HepG2 (cell line): ENCODE measurements at regions not wholly inside any gene's neighbourhood (a gene's known extent, or its start where the extent isn't known, plus 50 kb on each side); places are given as distances from the start of the nearest gene placed in this dataset.

Source experiments
- ATAD3A ChIP-seq: sonication (generic); formaldehyde crosslinking; IDR thresholded peaks from 2 replicates; pipeline ENCODE4 v1.4.0; 2020; ENCODE audit warnings: missing genetic modification reagents
- CBX5 ChIP-seq: sonication (generic); formaldehyde crosslinking; IDR thresholded peaks from 2 replicates; pipeline ENCODE4 v1.4.0; 2020; ENCODE audit warnings: missing genetic modification reagents, borderline replicate concordance
- CC2D1A ChIP-seq: sonication (generic); formaldehyde crosslinking; IDR thresholded peaks from 2 replicates; pipeline ENCODE4 v1.8.1; 2023; ENCODE audit warnings: mild to moderate bottlenecking, missing genetic modification reagents
- EHMT2 ChIP-seq: fragments of 200-600 bp; sonication (generic); IDR thresholded peaks from 2 replicates; pipeline ENCODE4 v1.7.0; 2017; ENCODE audit warnings: antibody characterized with exemption, low read depth, low read length, borderline replicate concordance
- FLYWCH1 ChIP-seq: sonication (generic); formaldehyde crosslinking; IDR thresholded peaks from 2 replicates; pipeline ENCODE4 v1.8.1; 2023; ENCODE audit warnings: mild to moderate bottlenecking, missing genetic modification reagents
- KDM5A ChIP-seq: fragments of 200-600 bp; sonication (generic); IDR thresholded peaks from 2 replicates; pipeline ENCODE4 v1.7.0; 2018; ENCODE audit warnings: antibody characterized with exemption, mild to moderate bottlenecking, low read length, borderline replicate concordance
- MATR3 ChIP-seq: sonication (generic); formaldehyde crosslinking; IDR thresholded peaks from 2 replicates; pipeline ENCODE4 v1.4.0; 2020; ENCODE audit warnings: missing genetic modification reagents
- YY1 ChIP-seq: IDR thresholded peaks from 2 replicates; pipeline ENCODE4 v1.6.1; 2011; ENCODE audit warnings: low read length, low read depth, moderate library complexity, mild to moderate bottlenecking; ENCODE audit not compliant: insufficient read depth, insufficient replicate concordance
- ZBTB1 ChIP-seq: sonication (generic); formaldehyde crosslinking; IDR thresholded peaks from 2 replicates; pipeline ENCODE4 v1.4.0; 2020; ENCODE audit warnings: missing genetic modification reagents, borderline replicate concordance
- ZFP82 ChIP-seq: sonication (generic); formaldehyde crosslinking; IDR thresholded peaks from 2 replicates; pipeline ENCODE4 v1.5.1; 2020; ENCODE audit warnings: mild to moderate bottlenecking, missing genetic modification reagents, borderline replicate concordance
- ZFP91 ChIP-seq: sonication (generic); formaldehyde crosslinking; IDR thresholded peaks from 2 replicates; pipeline ENCODE4 v1.9.0; 2022; ENCODE audit warnings: missing genetic modification reagents, mild to moderate bottlenecking, borderline replicate concordance
- ZFX ChIP-seq: sonication (generic); formaldehyde crosslinking; IDR thresholded peaks from 2 replicates; pipeline ENCODE4 v1.4.0; 2020; ENCODE audit warnings: mild to moderate bottlenecking, low read depth, missing genetic modification reagents, moderate library complexity
- ZNF570 ChIP-seq: sonication (generic); formaldehyde crosslinking; IDR thresholded peaks from 2 replicates; pipeline ENCODE4 v1.4.0; 2020; ENCODE audit warnings: mild to moderate bottlenecking, missing genetic modification reagents, borderline replicate concordance
- ZNF747 ChIP-seq: sonication (generic); formaldehyde crosslinking; IDR thresholded peaks from 2 replicates; pipeline ENCODE4 v1.8.1; 2023; ENCODE audit warnings: missing genetic modification reagents, mild to moderate bottlenecking, borderline replicate concordance
- ZUFSP ChIP-seq: sonication (generic); formaldehyde crosslinking; IDR thresholded peaks from 2 replicates; pipeline ENCODE4 v1.9.0; 2021; ENCODE audit warnings: missing genetic modification reagents, mild to moderate bottlenecking, borderline replicate concordance
- TF ChIP-seq, protein P1 (sequence below): sonication (generic); formaldehyde crosslinking; IDR thresholded peaks from 2 replicates; pipeline ENCODE4 v1.4.0; 2020; ENCODE audit warnings: mild to moderate bottlenecking, missing genetic modification reagents, borderline replicate concordance
- TF ChIP-seq, protein P2 (sequence below): IDR thresholded peaks from 2 replicates; pipeline ENCODE4 v1.6.1; 2016; ENCODE audit warnings: missing genetic modification reagents, missing compliant biosample characterization
- TF ChIP-seq, protein P3 (sequence below): sonication (generic); formaldehyde crosslinking; conservative IDR thresholded peaks from 2 replicates; pipeline ENCODE4 v1.4.0; 2020; ENCODE audit warnings: missing genetic modification reagents
- TF ChIP-seq, protein P4 (sequence below): sonication (generic); formaldehyde crosslinking; IDR thresholded peaks from 2 replicates; pipeline ENCODE4 v1.8.1; 2022; ENCODE audit warnings: low read depth, mild to moderate bottlenecking, missing genetic modification reagents

DNA sequence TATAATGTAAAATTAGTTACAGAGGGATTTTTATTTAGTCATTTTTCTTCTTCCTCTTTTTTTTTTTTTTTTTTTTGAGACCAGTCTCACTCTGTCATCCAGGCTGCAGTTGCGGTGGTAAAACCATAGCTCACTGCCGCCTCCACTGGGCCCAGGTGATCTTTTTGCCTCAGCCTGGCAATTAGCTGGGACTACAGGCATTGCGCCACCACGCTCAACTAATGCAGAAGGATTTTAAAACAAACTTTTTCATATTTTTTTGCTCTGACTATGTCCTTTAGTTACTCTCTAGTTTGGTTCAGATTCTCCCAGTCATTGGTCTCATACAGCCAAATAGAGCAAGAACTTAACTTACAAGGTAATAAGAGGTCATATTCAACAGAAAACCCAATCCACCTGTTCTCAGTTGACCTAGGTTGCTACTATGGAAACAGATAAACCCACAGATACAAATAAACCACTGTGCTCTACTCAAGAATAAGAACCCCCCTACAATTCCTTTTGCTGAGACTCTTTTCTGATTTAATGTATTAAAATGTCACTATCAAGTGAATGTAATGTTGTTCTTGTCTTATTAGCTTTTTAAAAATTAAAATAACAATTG, 50.1 kb upstream of the TTC39B start (continued):
- TF ChIP-seq, protein P1, sequence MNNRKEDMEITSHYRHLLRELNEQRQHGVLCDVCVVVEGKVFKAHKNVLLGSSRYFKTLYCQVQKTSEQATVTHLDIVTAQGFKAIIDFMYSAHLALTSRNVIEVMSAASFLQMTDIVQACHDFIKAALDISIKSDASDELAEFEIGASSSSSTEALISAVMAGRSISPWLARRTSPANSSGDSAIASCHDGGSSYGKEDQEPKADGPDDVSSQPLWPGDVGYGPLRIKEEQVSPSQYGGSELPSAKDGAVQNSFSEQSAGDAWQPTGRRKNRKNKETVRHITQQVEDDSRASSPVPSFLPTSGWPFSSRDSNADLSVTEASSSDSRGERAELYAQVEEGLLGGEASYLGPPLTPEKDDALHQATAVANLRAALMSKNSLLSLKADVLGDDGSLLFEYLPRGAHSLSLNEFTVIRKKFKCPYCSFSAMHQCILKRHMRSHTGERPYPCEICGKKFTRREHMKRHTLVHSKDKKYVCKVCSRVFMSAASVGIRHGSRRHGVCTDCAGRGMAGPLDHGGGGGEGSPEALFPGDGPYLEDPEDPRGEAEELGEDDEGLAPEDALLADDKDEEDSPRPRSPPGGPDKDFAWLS (CRISPR knock-in tag): no peak
- TF ChIP-seq YY1 (peak; percentile 12), ATAD3A (no peak), ZFP82 (CRISPR knock-in tag) (no peak), KDM5A (no peak), ZFP91 (CRISPR knock-in tag) (no peak), ZBTB1 (CRISPR knock-in tag) (no peak), MATR3 (CRISPR knock-in tag) (no peak), CBX5 (0 out of 2 replicates have a peak, but pooled peaks have one; percentile 32), ZFX (no peak), EHMT2 (peak; percentile 53; the same call in 1 of the 2 replicates), ZNF747 (CRISPR knock-in tag) (no peak), FLYWCH1 (CRISPR knock-in tag) (no peak), ZNF570 (CRISPR knock-in tag) (no peak), ZUFSP (no peak), CC2D1A (CRISPR knock-in tag) (no peak)
- TF ChIP-seq, protein P2, sequence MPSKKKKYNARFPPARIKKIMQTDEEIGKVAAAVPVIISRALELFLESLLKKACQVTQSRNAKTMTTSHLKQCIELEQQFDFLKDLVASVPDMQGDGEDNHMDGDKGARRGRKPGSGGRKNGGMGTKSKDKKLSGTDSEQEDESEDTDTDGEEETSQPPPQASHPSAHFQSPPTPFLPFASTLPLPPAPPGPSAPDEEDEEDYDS (CRISPR knock-in tag): no peak
- TF ChIP-seq, protein P3, sequence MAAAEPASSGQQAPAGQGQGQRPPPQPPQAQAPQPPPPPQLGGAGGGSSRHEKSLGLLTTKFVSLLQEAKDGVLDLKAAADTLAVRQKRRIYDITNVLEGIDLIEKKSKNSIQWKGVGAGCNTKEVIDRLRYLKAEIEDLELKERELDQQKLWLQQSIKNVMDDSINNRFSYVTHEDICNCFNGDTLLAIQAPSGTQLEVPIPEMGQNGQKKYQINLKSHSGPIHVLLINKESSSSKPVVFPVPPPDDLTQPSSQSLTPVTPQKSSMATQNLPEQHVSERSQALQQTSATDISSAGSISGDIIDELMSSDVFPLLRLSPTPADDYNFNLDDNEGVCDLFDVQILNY (CRISPR knock-in tag): no peak
- TF ChIP-seq, protein P4, sequence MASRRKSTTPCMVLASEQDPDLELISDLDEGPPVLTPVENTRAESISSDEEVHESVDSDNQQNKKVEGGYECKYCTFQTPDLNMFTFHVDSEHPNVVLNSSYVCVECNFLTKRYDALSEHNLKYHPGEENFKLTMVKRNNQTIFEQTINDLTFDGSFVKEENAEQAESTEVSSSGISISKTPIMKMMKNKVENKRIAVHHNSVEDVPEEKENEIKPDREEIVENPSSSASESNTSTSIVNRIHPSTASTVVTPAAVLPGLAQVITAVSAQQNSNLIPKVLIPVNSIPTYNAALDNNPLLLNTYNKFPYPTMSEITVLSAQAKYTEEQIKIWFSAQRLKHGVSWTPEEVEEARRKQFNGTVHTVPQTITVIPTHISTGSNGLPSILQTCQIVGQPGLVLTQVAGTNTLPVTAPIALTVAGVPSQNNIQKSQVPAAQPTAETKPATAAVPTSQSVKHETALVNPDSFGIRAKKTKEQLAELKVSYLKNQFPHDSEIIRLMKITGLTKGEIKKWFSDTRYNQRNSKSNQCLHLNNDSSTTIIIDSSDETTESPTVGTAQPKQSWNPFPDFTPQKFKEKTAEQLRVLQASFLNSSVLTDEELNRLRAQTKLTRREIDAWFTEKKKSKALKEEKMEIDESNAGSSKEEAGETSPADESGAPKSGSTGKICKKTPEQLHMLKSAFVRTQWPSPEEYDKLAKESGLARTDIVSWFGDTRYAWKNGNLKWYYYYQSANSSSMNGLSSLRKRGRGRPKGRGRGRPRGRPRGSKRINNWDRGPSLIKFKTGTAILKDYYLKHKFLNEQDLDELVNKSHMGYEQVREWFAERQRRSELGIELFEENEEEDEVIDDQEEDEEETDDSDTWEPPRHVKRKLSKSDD (CRISPR knock-in tag): no peak
